Suprapubic skin (tissue), 4 donors: ENCODE measurements at regions not wholly inside any gene's neighbourhood (a gene's known extent, or its start where the extent isn't known, plus 50 kb on each side); places are given as distances from the start of the nearest gene placed in this dataset.

Source experiments
- CTCF ChIP-seq, 2 donors: fragments of 200-600 bp in 1 of 2; fragments of 450-650 bp in 1 of 2; sonication (generic) in 1 of 2; IDR thresholded peaks; one replicate each; pipeline ENCODE4 v1.5.1; 2016 to 2019; ENCODE audit warnings: antibody characterized with exemption in 2 of 2, mild to moderate bottlenecking in 1 of 2, moderate library complexity in 1 of 2
- EP300 ChIP-seq: sonication (generic); formaldehyde crosslinking; IDR thresholded peaks from one replicate; pipeline ENCODE4 v1.6.1; 2017; ENCODE audit warnings: antibody characterized with exemption
- POLR2A ChIP-seq, 2 donors: fragments of 450-650 bp; IDR thresholded peaks; one replicate each; pipeline ENCODE4 v1.6.1; 2017; ENCODE audit warnings: antibody characterized with exemption in 2 of 2, mild to moderate bottlenecking in 2 of 2, moderate library complexity in 2 of 2
- POLR2AphosphoS5 ChIP-seq, 3 donors: sonication (generic); formaldehyde crosslinking; IDR thresholded peaks; one replicate each; pipeline ENCODE4 v1.6.1; 2017; ENCODE audit warnings: antibody characterized with exemption in 3 of 3

GRCh38 chr3:176051766-176052165 lies 1145.5 kb downstream of the TBL1XR1 start:
- TF ChIP-seq CTCF (IDR thresholded peaks at IDR 0.05) (no peak), POLR2AphosphoS5 (IDR thresholded peaks at IDR 0.05) (no peak), EP300 (no peak), POLR2A (IDR thresholded peaks at IDR 0.05) (no peak)
